ENCODE measurements at regions not wholly inside any gene's neighbourhood (a gene's known extent, or its start where the extent isn't known, plus 50 kb on each side); places are given as distances from the start of the nearest gene placed in this dataset.

DNA sequence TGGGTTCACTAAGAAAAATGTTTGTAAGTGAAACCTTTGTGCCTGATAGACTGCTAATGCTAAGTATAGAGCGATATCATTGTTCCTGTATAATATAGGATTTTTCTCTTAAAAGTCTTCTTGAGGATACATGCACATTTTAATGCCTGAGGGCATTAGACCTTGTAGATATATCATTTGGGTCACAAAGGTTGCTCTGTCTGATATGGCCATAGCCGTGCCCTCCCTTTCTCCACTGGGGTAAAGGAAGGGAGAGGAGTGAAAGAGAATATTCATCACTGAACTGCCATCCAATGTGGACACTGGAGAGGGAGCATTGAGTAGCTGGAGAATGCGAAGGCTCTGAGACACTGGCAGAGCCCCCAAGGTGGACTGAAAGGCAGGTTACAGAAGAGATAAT lies 442.2 kb upstream of the SPTLC3 start:
- H3K36me3 ChIP-seq: no peaks in the 10 kb centered on the region
- Mint-ChIP-seq H3K27me3 (ENCODE audit: insufficient read depth, low read depth) (no peaks in the 10 kb centered on the region), H3K4me3 (no peak overlapping the region), H3K27ac (no peak overlapping the region), H3K9me3 (peaks cover 5% of the 10 kb centered on the region), H3K36me3 (peaks cover 1% of the 10 kb centered on the region), H3K4me1 (peaks cover 12% of the 10 kb centered on the region)
- DNase-seq (ENCODE audit: low spot score): no peak
- no peak overlapping the region for H3K9ac ChIP-seq
- H3K79me2 ChIP-seq (ENCODE audit: low read depth): no peaks in the 10 kb centered on the region
- H3K27me3 ChIP-seq: no peaks in the 10 kb centered on the region
- H2AFZ ChIP-seq (replicated peaks): no peak overlapping the region
- H3K4me1 ChIP-seq: no peaks in the 10 kb centered on the region
- H3K27ac ChIP-seq: no peak overlapping the region
- H3K4me2 ChIP-seq: no peak overlapping the region
- H3K9me3 ChIP-seq (ENCODE audit: low read depth): no peaks in the 10 kb centered on the region
- TF ChIP-seq, protein P1, sequence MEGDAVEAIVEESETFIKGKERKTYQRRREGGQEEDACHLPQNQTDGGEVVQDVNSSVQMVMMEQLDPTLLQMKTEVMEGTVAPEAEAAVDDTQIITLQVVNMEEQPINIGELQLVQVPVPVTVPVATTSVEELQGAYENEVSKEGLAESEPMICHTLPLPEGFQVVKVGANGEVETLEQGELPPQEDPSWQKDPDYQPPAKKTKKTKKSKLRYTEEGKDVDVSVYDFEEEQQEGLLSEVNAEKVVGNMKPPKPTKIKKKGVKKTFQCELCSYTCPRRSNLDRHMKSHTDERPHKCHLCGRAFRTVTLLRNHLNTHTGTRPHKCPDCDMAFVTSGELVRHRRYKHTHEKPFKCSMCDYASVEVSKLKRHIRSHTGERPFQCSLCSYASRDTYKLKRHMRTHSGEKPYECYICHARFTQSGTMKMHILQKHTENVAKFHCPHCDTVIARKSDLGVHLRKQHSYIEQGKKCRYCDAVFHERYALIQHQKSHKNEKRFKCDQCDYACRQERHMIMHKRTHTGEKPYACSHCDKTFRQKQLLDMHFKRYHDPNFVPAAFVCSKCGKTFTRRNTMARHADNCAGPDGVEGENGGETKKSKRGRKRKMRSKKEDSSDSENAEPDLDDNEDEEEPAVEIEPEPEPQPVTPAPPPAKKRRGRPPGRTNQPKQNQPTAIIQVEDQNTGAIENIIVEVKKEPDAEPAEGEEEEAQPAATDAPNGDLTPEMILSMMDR (IDR thresholded peaks at IDR 0.05): no peak
- TF ChIP-seq EZH2 (IDR thresholded peaks at IDR 0.05) (no peak), EZH2phosphoT487 (IDR thresholded peaks at IDR 0.05) (no peak)
- no peaks in the 10 kb centered on the region for H3F3A ChIP-seq (ENCODE audit: low read depth)
- H4K20me1 ChIP-seq (ENCODE audit: low read depth): no peaks in the 10 kb centered on the region
- no peak overlapping the region for H3K4me3 ChIP-seq

DNA sequence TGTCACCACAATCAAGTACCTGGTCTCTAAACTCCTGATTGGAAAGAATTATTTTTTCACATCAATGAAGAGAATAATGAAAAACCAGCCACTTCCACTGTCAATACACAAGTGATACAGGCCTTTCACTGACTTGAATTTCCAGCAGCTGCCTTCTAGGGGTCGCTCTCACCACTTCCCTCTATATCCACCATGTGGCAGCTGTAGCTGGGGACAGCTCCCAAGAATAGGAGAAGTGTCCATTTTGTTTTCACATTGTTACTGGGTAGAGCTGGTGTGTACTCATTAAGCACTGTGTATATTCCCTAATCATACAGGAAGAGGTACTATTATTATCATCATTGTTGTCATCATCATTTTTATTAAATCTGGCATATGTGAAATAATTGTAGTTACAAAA lies 438.4 kb upstream of the SPTLC3 start:
- H3K27me3 Mint-ChIP-seq (ENCODE audit: insufficient read depth, low read depth): no peaks in the 10 kb centered on the region
- no peaks in the 10 kb centered on the region for H3K79me2 ChIP-seq (ENCODE audit: low read depth)
- H3K4me1 Mint-ChIP-seq: peaks cover 26% of the 10 kb centered on the region

DNA sequence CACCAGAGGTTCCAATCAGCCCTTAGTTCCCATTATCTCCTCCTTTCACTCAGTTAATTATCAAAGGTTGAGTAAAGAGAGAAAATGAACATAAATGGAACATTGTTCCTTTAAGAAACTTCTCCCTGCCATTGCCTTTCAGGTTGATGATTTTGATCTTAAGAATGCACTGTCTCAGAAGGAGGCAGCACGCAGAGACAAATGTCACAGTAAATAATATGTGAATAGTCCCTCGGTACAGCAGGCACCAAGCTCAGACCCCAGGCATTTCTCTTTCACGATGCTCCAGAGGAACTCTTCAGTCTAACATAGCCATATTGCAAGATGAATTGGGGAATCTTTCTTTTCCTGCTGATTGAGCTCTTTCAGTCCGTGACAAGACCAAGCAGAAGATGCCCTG lies 435.3 kb upstream of the SPTLC3 start:
- Histone ChIP-seq H2AFZ (replicated peaks) (no peak overlapping the region), H4K20me1 (ENCODE audit: low read depth) (no peaks in the 10 kb centered on the region), H3K79me2 (ENCODE audit: low read depth) (no peaks in the 10 kb centered on the region), H3K9me3 (ENCODE audit: low read depth) (no peaks in the 10 kb centered on the region), H3K4me2 (no peak overlapping the region), H3K9ac (no peak overlapping the region), H3K27ac (no peak overlapping the region), H3K27me3 (no peaks in the 10 kb centered on the region), H3K4me3 (no peak overlapping the region), H3K36me3 (no peaks in the 10 kb centered on the region), H3K4me1 (peaks cover 5% of the 10 kb centered on the region), H3F3A (ENCODE audit: low read depth) (no peaks in the 10 kb centered on the region)
- Mint-ChIP-seq H3K4me3 (no peak overlapping the region), H3K9me3 (peaks cover 2% of the 10 kb centered on the region), H3K27ac (no peak overlapping the region), H3K4me1 (peaks cover 26% of the 10 kb centered on the region), H3K27me3 (ENCODE audit: insufficient read depth, low read depth) (no peaks in the 10 kb centered on the region), H3K36me3 (no peaks in the 10 kb centered on the region)
- TF ChIP-seq EZH2 (IDR thresholded peaks at IDR 0.05): no peak
- TF ChIP-seq, protein P1 (IDR thresholded peaks at IDR 0.05): no peak
- TF ChIP-seq EZH2phosphoT487 (IDR thresholded peaks at IDR 0.05): no peak
- DNase-seq (ENCODE audit: low spot score): no peak

More for the DNA sequence above, 438.4 kb upstream of the SPTLC3 start:
- H3K9ac ChIP-seq: no peak overlapping the region
- Mint-ChIP-seq H3K9me3 (peaks cover 2% of the 10 kb centered on the region), H3K36me3 (no peaks in the 10 kb centered on the region), H3K27ac (no peak overlapping the region), H3K4me3 (no peak overlapping the region)
- no peak overlapping the region for H3K4me2 ChIP-seq
- H3K4me3 ChIP-seq: no peak overlapping the region
- no peaks in the 10 kb centered on the region for H3F3A ChIP-seq (ENCODE audit: low read depth)
- TF ChIP-seq, protein P1 (IDR thresholded peaks at IDR 0.05): peak; percentile 79
- no peak for TF ChIP-seq EZH2 (IDR thresholded peaks at IDR 0.05)
- no peak for TF ChIP-seq EZH2phosphoT487 (IDR thresholded peaks at IDR 0.05)
- H4K20me1 ChIP-seq (ENCODE audit: low read depth): no peaks in the 10 kb centered on the region
- no peaks in the 10 kb centered on the region for H3K27me3 ChIP-seq
- H3K4me1 ChIP-seq: peaks cover 5% of the 10 kb centered on the region
- DNase-seq (ENCODE audit: low spot score): peak; percentile 74
- H3K9me3 ChIP-seq (ENCODE audit: low read depth): no peaks in the 10 kb centered on the region
- no peaks in the 10 kb centered on the region for H3K36me3 ChIP-seq
- no peak overlapping the region for H2AFZ ChIP-seq (replicated peaks)
- no peak overlapping the region for H3K27ac ChIP-seq
